CD14-positive monocyte (primary cell): ENCODE measurements at regions not wholly inside any gene's neighbourhood (a gene's known extent, or its start where the extent isn't known, plus 50 kb on each side); places are given as distances from the start of the nearest gene placed in this dataset.

Source experiments
- DNase-seq, 3 donors: peaks; one replicate each; pipeline ENCODE4 v3.0.0-alpha.2; 2011 to 2022
- H2AFZ ChIP-seq: 2 replicates; pipeline ENCODE4 v1.6.0; 2012; ENCODE audit warnings: mild to moderate bottlenecking, low read depth, low read length, inconsistent platforms; ENCODE audit not compliant: insufficient read depth, poor library complexity, severe bottlenecking
- H3K27ac ChIP-seq, 2 donors: 1 replicate in 1 of 2; 2 replicates in 1 of 2; pipeline ENCODE4 v1.5.1; 2012 to 2013; ENCODE audit warnings: low read length in 2 of 2, control low read depth in 1 of 2, inconsistent platforms in 1 of 2, low read depth in 1 of 2, mild to moderate bottlenecking in 1 of 2
- H3K27me3 ChIP-seq, 2 donors: one replicate each; pipeline versions ENCODE4 v1.6.0 to v1.6.1; 2011 to 2013; ENCODE audit warnings: low read length in 2 of 2; ENCODE audit not compliant: control insufficient read depth in 2 of 2, insufficient read depth in 2 of 2
- H3K36me3 ChIP-seq, 2 donors: replicated peaks in 1 of 2; 1 replicate in 1 of 2; 2 replicates in 1 of 2; pipeline versions ENCODE4 v1.5.1 to v1.6.1; 2012 to 2013; ENCODE audit warnings: low read length in 2 of 2, control low read depth in 1 of 2, inconsistent platforms in 1 of 2, mild to moderate bottlenecking in 1 of 2; ENCODE audit not compliant: insufficient read depth in 2 of 2, control insufficient read depth in 1 of 2
- H3K4me1 ChIP-seq, 2 donors: 1 replicate in 1 of 2; 2 replicates in 1 of 2; pipeline versions ENCODE4 v1.5.1 to v1.6.1; 2012 to 2013; ENCODE audit warnings: low read length in 2 of 2, control low read depth in 1 of 2, inconsistent platforms in 1 of 2, mild to moderate bottlenecking in 1 of 2, moderate library complexity in 1 of 2; ENCODE audit not compliant: insufficient read depth in 2 of 2, control insufficient read depth in 1 of 2
- H3K4me2 ChIP-seq: replicated peaks from 2 replicates; pipeline ENCODE3; 2012; ENCODE audit warnings: low read length, moderate library complexity, mild to moderate bottlenecking; ENCODE audit not compliant: poor library complexity, severe bottlenecking; ENCODE audit errors: extremely low read depth
- H3K4me3 ChIP-seq, 3 experiments: fragments of 200-600 bp in 1 of 3; sonication (generic) in 1 of 3; replicated peaks in 1 of 3; 1 replicate in 2 of 3; 2 replicates in 1 of 3; pipeline ENCODE4 v1.5.1; 2011 to 2013; ENCODE audit warnings: low read length in 3 of 3, mild to moderate bottlenecking in 3 of 3, control low read depth in 2 of 3, low read depth in 2 of 3, inconsistent platforms in 1 of 3, moderate library complexity in 1 of 3
- H3K79me2 ChIP-seq: 2 replicates; pipeline ENCODE4 v1.6.0; 2012; ENCODE audit warnings: mild to moderate bottlenecking, control low read depth, inconsistent platforms, low read length, moderate library complexity; ENCODE audit not compliant: insufficient read depth
- H3K9ac ChIP-seq: 2 replicates; pipeline ENCODE4 v1.6.0; 2017; ENCODE audit warnings: low read length, mild to moderate bottlenecking; ENCODE audit not compliant: insufficient read depth, poor library complexity, severe bottlenecking
- H3K9me3 ChIP-seq, 2 donors: replicated peaks in 1 of 2; 1 replicate in 1 of 2; 2 replicates in 1 of 2; pipeline versions ENCODE4 v1.5.1 to v1.6.1; 2012 to 2013; ENCODE audit warnings: low read length in 2 of 2, control low read depth in 1 of 2; ENCODE audit not compliant: control insufficient read depth in 1 of 2, insufficient read depth in 1 of 2
- H4K20me1 ChIP-seq: 2 replicates; pipeline ENCODE4 v1.6.0; 2012; ENCODE audit warnings: mild to moderate bottlenecking, low read length, control low read depth, moderate library complexity; ENCODE audit not compliant: insufficient read depth
- H3K27ac Mint-ChIP-seq, 7 donors: one replicate each; pipeline ENCODE4 v1.8.0; 2020; ENCODE audit warnings: mild to moderate bottlenecking in 7 of 7, mixed read lengths in 7 of 7, moderate library complexity in 6 of 7, inconsistent platforms in 2 of 7
- H3K27me3 Mint-ChIP-seq, 3 donors: one replicate each; pipeline ENCODE4 v1.8.0; 2021 to 2022; ENCODE audit warnings: low read depth in 3 of 3, mild to moderate bottlenecking in 3 of 3, mixed read lengths in 3 of 3, moderate library complexity in 3 of 3, inconsistent platforms in 1 of 3
- H3K36me3 Mint-ChIP-seq, 2 donors: one replicate each; pipeline ENCODE4 v1.8.0; 2020; ENCODE audit warnings: mixed read lengths in 2 of 2, inconsistent platforms in 1 of 2, mild to moderate bottlenecking in 1 of 2
- H3K4me1 Mint-ChIP-seq: one replicate; pipeline ENCODE4 v1.8.0; 2020; ENCODE audit warnings: mild to moderate bottlenecking, mixed read lengths
- H3K4me3 Mint-ChIP-seq, 2 donors: one replicate each; pipeline ENCODE4 v1.8.0; 2020; ENCODE audit warnings: mild to moderate bottlenecking in 2 of 2, mixed read lengths in 2 of 2, moderate library complexity in 1 of 2
- H3K9me3 Mint-ChIP-seq, 7 donors: one replicate each; pipeline ENCODE4 v1.8.0; 2020 to 2022; ENCODE audit warnings: mixed read lengths in 7 of 7, mild to moderate bottlenecking in 6 of 7, moderate library complexity in 6 of 7, inconsistent platforms in 2 of 7
- WGBS: methylation state at CpG from one replicate; pipeline ENCODE4 v1.1.5; 2013; ENCODE audit warnings: missing lambda C conversion rate; ENCODE audit not compliant: insufficient coverage; 5-methylcytosine and 5-hydroxymethylcytosine counted together
- intact Hi-C, 2 donors: fragments of 100-400 bp; cut with micrococcal nuclease; formaldehyde crosslinking; loops; one replicate each; pipeline versions ENCODE4 v1.15.0 to v1.15.1; 2023
- TF ChIP-seq, protein P1 (sequence below): fragments of 200-600 bp; IDR thresholded peaks from one replicate; pipeline ENCODE4 v1.8.0; 2022; ENCODE audit warnings: antibody characterized with exemption, mild to moderate bottlenecking

DNA sequence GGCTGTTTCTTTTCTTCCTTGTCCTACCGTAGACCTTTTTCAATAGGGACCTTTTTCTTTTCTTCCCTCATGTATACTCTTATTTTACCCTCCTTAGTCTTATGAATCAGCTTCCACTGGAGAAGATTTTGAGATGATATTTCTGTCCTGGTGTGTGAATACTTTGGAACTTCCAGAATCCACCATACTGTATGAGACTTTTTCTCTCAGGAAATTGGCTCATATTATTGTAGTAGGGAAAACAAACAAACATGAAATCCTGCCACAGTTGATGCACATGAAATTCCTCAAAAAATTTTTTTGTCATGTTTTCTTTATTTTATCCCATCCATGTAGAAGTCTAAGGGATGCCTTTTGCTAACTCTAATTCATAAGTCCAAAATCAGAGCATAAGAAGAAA lies 289.3 kb upstream of the PLSCR5 start:
- DNase-seq: no peak
- Histone ChIP-seq H4K20me1 (no peaks in the 10 kb centered on the region), H3K79me2 (no peaks in the 10 kb centered on the region), H3K4me2 (no peak overlapping the region), H2AFZ (no peak overlapping the region), H3K4me1 (no peaks in the 10 kb centered on the region), H3K27me3 (no peaks in the 10 kb centered on the region), H3K36me3 (no peaks in the 10 kb centered on the region), H3K9ac (no peak overlapping the region), H3K27ac (no peak overlapping the region), H3K9me3 (no peaks in the 10 kb centered on the region), H3K4me3 (no peak overlapping the region)
- H3K4me3 Mint-ChIP-seq: no peak overlapping the region
- WGBS: no CpG with 5 or more reads among the region's 1 CpG
- peaks cover 0 to 4% (median 0%) of the 10 kb centered on the region in 7 donors for H3K9me3 Mint-ChIP-seq
- intact Hi-C loops: no loop called here
- no peaks in the 10 kb centered on the region for H3K27me3 Mint-ChIP-seq
- H3K4me1 Mint-ChIP-seq: no peaks in the 10 kb centered on the region
- H3K36me3 Mint-ChIP-seq: no peaks in the 10 kb centered on the region
- TF ChIP-seq, protein P1, sequence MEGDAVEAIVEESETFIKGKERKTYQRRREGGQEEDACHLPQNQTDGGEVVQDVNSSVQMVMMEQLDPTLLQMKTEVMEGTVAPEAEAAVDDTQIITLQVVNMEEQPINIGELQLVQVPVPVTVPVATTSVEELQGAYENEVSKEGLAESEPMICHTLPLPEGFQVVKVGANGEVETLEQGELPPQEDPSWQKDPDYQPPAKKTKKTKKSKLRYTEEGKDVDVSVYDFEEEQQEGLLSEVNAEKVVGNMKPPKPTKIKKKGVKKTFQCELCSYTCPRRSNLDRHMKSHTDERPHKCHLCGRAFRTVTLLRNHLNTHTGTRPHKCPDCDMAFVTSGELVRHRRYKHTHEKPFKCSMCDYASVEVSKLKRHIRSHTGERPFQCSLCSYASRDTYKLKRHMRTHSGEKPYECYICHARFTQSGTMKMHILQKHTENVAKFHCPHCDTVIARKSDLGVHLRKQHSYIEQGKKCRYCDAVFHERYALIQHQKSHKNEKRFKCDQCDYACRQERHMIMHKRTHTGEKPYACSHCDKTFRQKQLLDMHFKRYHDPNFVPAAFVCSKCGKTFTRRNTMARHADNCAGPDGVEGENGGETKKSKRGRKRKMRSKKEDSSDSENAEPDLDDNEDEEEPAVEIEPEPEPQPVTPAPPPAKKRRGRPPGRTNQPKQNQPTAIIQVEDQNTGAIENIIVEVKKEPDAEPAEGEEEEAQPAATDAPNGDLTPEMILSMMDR: no peak
- no peak overlapping the region for H3K27ac Mint-ChIP-seq

DNA sequence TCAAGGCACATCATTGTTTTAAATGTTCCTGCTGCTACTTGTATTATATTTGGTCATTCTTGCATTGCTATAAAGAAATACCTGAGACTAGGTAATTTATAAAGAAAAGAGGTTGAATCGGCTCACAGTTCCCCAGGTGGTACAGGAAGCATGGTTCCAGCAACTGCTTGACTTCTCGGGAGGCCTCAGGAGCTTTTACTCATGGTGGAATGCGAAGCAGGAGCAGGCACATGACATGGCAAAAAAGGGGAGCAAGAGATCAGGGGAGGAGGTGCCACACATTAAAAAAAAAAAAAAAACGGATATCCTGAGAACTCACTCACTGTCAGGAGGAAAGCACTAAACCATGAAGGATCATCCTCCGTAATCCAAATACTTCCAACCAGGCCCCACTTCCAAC lies 286.9 kb upstream of the PLSCR5 start:
- Mint-ChIP-seq H3K4me3 (no peak overlapping the region), H3K27me3 (no peaks in the 10 kb centered on the region), H3K9me3 (peaks cover 0 to 3% (median 2%) of the 10 kb centered on the region in 7 donors), H3K4me1 (no peaks in the 10 kb centered on the region), H3K27ac (no peak overlapping the region), H3K36me3 (no peaks in the 10 kb centered on the region)
- H3K4me2 ChIP-seq: no peak overlapping the region
- 88% methylated on average over 3 of the region's 5 CpGs for whole genome bisulfite sequencing
- H3K27me3 ChIP-seq: no peaks in the 10 kb centered on the region
- no peak overlapping the region for H3K27ac ChIP-seq
- H4K20me1 ChIP-seq: no peaks in the 10 kb centered on the region
- H2AFZ ChIP-seq: no peak overlapping the region
- no peaks in the 10 kb centered on the region for H3K79me2 ChIP-seq
- no peaks in the 10 kb centered on the region for H3K9me3 ChIP-seq
- DNase-seq: no peak
- H3K36me3 ChIP-seq: no peaks in the 10 kb centered on the region
- intact Hi-C loops: no loop called here
- no peaks in the 10 kb centered on the region for H3K4me1 ChIP-seq
- no peak overlapping the region for H3K4me3 ChIP-seq
- TF ChIP-seq, protein P1: no peak
- H3K9ac ChIP-seq: no peak overlapping the region
